GM12891 (cell line): ENCODE measurements at regions not wholly inside any gene's neighbourhood (a gene's known extent, or its start where the extent isn't known, plus 50 kb on each side); places are given as distances from the start of the nearest gene placed in this dataset.

ENCODE experiments used
- POLR2A ChIP-seq: IDR thresholded peaks from 2 replicates; pipeline ENCODE4 v1.6.1; 2011; ENCODE audit warnings: low read depth, low read length, control low read depth
- POLR2AphosphoS5 ChIP-seq: IDR thresholded peaks from 2 replicates; pipeline ENCODE4 v1.6.1; 2011; ENCODE audit warnings: low read depth, low read length, control low read depth

DNA sequence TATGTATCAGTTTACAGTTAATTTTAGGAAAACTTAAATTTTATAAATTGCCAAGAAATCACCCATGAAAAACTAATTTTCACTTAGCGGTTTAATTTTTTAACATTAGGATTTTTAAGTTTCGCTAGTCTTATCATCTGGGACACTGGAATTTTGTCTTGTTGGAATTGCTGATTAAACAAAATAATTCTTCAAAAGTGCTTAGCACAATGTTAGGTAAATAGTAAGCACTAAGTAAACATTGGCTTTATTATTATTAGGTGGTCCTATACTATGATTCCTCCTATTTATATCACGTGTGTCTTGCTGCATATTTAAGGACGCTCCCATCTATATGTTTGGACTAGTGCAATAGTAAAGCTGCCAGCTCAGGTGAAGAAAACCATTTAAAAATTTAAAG is 54.6 kb upstream of the MAP4K3 start:
- TF ChIP-seq POLR2A (no peak), POLR2AphosphoS5 (no peak)
